Heart right ventricle (tissue), 16 donors: ENCODE measurements at regions not wholly inside any gene's neighbourhood (a gene's known extent, or its start where the extent isn't known, plus 50 kb on each side); places are given as distances from the start of the nearest gene placed in this dataset.

Source experiments
- ATAC-seq, 8 donors: fragments of 200-7000 bp; cut with Tn5 transposase; one replicate each; pipeline ENCODE4 v1.9.1; 2020; ENCODE audit warnings: mild to moderate bottlenecking in 8 of 8, moderate library complexity in 8 of 8, moderate number of reproducible peaks in 1 of 8
- DNase-seq, 2 donors: peaks; one replicate each; pipeline ENCODE4 v3.0.0-alpha.2; 2020
- H3K27ac ChIP-seq, 10 donors: fragments of 200-600 bp; sonication (generic) in 2 of 10; one replicate each; pipeline versions ENCODE4 v1.5.0 to v1.8.0; 2020 to 2022; ENCODE audit warnings: mild to moderate bottlenecking in 3 of 10
- H3K27me3 ChIP-seq, 7 donors: fragments of 200-600 bp; one replicate each; pipeline ENCODE4 v1.8.0; 2021 to 2022; ENCODE audit warnings: mild to moderate bottlenecking in 2 of 7
- H3K36me3 ChIP-seq, 9 donors: fragments of 200-600 bp; sonication (generic) in 1 of 9; one replicate each; pipeline versions ENCODE4 v1.5.0 to v1.8.0; 2020 to 2022; ENCODE audit warnings: mild to moderate bottlenecking in 2 of 9
- H3K4me1 ChIP-seq, 9 donors: fragments of 200-600 bp; sonication (generic) in 1 of 9; one replicate each; pipeline versions ENCODE4 v1.5.0 to v1.8.0; 2020 to 2022; ENCODE audit warnings: mild to moderate bottlenecking in 4 of 9
- H3K4me3 ChIP-seq, 10 donors: fragments of 200-600 bp; sonication (generic) in 2 of 10; one replicate each; pipeline versions ENCODE4 v1.5.0 to v1.8.0; 2020 to 2022; ENCODE audit warnings: mild to moderate bottlenecking in 7 of 10, moderate library complexity in 2 of 10
- H3K9me3 ChIP-seq, 11 donors: fragments of 200-600 bp in 10 of 11; sonication (generic) in 2 of 11; one replicate each; pipeline versions ENCODE4 v1.5.0 to v1.8.0; 2013 to 2022; ENCODE audit warnings: mild to moderate bottlenecking in 2 of 11, control low read depth in 1 of 11, moderate library complexity in 1 of 11
- CTCF ChIP-seq, 9 donors: fragments of 200-600 bp; sonication (generic) in 2 of 9; IDR thresholded peaks; one replicate each; pipeline versions ENCODE4 v1.5.0 to v1.8.0; 2021 to 2022; ENCODE audit warnings: antibody characterized with exemption in 9 of 9, mild to moderate bottlenecking in 5 of 9, moderate library complexity in 1 of 9
- WGBS, 2 donors: extraction: QIAGEN DNeasy Blood & Tissue Kit; methylation state at CpG; one replicate each; pipeline ENCODE4 v1.1.7; 2013; ENCODE audit warnings: inconsistent platforms in 1 of 2; 5-methylcytosine and 5-hydroxymethylcytosine counted together
- intact Hi-C, 10 donors: fragments of 100-400 bp; cut with DNase I; formaldehyde crosslinking; loops; one replicate each; pipeline versions ENCODE4 v1.11.1 to v1.14.2; 2022
- donor health status: Arrhythmogenic right ventricular cardiomyopathy.
- donor health status: ischemic (EF 13 %, LVEDD 7.1; RV severe dilation, severe dysfunction).
- donor health status: healthy with polysubstance abuse.
- donor health status: DM: no; HTN: yes; CAD: no.
- donor health status: DM: no; HTN: no; CAD: no.
- donor health status: ischemic (EF 25% LVEDD 6.9; RV normal size, moderate dysfunction).
- donor health status: ischemic (EF 25% LVEDD 5.7; RV mildly dilated, moderate dysfunction).
- donor health status: healthy.
- donor health status: DM: yes; HTN: yes; CAD: no.
- donor health status: Ischemic cardiomyopathy.
- donor health status: ischemic (EF 35%, LVEDD 5.7; RV mildly dilated, moderate dysfunction).
- donor health status: nonischemic (EF 11% LVEDD 7.7; RV severe dilation, severe dysfunction).
- donor health status: DM: yes; HTN: yes; CAD: no.
- donor health status: PGD.
- donor health status: ischemic (EF 29% LVEDD 5.4; RV normal size, mild dysfunction).
- donor health status: nonischemic (EF 23%, LVEDD 6.1; RV moderate dilation, normal function).

DNA sequence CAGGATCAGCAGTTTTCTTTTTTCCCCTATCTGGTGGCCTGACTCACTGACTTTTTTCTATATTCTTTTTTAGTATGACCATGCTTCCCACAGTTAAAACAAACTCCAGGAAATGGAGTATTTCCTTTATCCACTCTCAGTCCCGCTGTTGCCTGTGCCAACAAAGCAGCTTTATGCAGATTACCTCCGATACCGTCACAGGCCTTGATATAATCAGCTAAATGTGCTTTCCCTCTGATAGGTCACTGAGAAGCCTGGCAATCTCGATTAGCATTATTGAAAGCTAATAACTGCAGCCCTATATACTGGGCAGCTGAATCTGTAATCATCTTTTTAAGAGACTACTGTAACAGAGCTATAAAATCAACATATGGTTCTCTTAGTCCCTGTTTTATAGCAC, 243.6 kb downstream of the KIF21A start:
- Histone ChIP-seq H3K9me3 (peaks cover 0 to 27% (median 3%) of the 10 kb centered on the region in 11 donors), H3K36me3 (no peaks in the 10 kb centered on the region), H3K27me3 (no peaks in the 10 kb centered on the region), H3K27ac (no peak overlapping the region), H3K4me1 (no peaks in the 10 kb centered on the region), H3K4me3 (no peak overlapping the region)
- DNase-seq: no peak
- TF ChIP-seq CTCF (IDR thresholded peaks at IDR 0.05): no peak
- WGBS, 2 donors: 23 to 25% methylated on average over 4 of the region's 4 CpGs
- no peak for ATAC-seq
- intact Hi-C loops: no loop called here

DNA sequence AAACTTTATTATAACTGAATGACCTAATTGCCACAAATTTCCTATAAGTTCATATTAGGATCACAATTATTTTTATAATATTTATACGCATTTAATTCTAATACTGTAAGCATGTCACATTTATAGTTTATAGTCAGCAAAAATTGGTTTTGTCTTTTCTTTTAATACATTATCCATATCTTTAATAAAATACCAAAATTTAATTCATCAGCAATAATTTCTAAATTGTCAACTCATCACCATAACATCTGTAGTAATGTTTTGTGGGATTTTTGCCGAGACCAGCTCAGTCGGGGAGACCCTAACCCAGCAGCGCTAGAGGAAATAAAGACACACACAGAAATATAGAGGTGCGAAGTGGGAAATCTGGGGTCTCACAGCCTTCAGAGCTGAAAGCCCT, 254.2 kb downstream of the KIF21A start:
- Histone ChIP-seq H3K9me3 (no peaks in the 10 kb centered on the region), H3K36me3 (no peaks in the 10 kb centered on the region), H3K27ac (no peak overlapping the region), H3K4me3 (no peak overlapping the region), H3K27me3 (peaks cover 0 to 4% (median 0%) of the 10 kb centered on the region in 7 donors), H3K4me1 (no peaks in the 10 kb centered on the region)
- DNase-seq: no peak
- 93 to 94% methylated on average over 5 of the region's 5 CpGs for WGBS, 2 donors
- intact Hi-C loops: no loop called here
- no peak for ATAC-seq
- TF ChIP-seq CTCF (IDR thresholded peaks at IDR 0.05): no peak

GRCh38 chr12:39186744-39187143, 256.2 kb downstream of the KIF21A start:
- WGBS, 2 donors: 91 to 92% methylated on average over 11 of the region's 11 CpGs
- H3K4me1 ChIP-seq: no peaks in the 10 kb centered on the region
- no peak overlapping the region for H3K27ac ChIP-seq
- no peak for DNase-seq
- no peak for ATAC-seq
- no peak overlapping the region for H3K4me3 ChIP-seq
- H3K27me3 ChIP-seq: peaks cover 0 to 5% (median 0%) of the 10 kb centered on the region in 7 donors
- intact Hi-C loops: no loop called here
- H3K9me3 ChIP-seq: no peaks in the 10 kb centered on the region
- no peak for TF ChIP-seq CTCF (IDR thresholded peaks at IDR 0.05)
- H3K36me3 ChIP-seq: no peaks in the 10 kb centered on the region

GRCh38 chr12:39178837-39179236, 264.1 kb downstream of the KIF21A start:
- no peak for DNase-seq
- Histone ChIP-seq H3K27me3 (peaks cover 0 to 5% (median 0%) of the 10 kb centered on the region in 7 donors), H3K9me3 (no peaks in the 10 kb centered on the region), H3K27ac (no peak overlapping the region), H3K4me3 (no peak overlapping the region), H3K4me1 (no peaks in the 10 kb centered on the region), H3K36me3 (no peaks in the 10 kb centered on the region)
- ATAC-seq: no peak
- intact Hi-C loops: no loop called here
- WGBS, 2 donors: 68 to 70% methylated on average over 1 of the region's 1 CpG
- no peak for TF ChIP-seq CTCF (IDR thresholded peaks at IDR 0.05)

DNA sequence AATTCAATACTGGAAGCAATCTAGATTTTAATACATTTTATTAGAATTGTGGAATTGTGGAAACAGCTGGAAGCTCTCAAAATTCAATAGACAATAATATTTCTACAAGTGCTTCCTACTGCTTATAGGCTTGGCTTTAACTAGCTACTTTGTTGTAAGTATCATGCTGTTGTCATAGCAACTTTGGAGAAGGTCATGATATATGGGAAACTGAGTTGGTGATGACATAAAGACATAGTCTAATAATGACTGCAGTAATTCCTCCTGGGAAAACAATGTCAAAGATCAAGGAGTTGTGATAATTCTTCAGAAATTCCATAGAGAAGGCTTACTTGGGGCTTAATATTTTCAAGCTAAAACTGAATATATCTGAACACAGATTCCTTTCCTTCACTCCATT, 266.6 kb downstream of the KIF21A start:
- no peak for ATAC-seq
- H3K9me3 ChIP-seq: no peaks in the 10 kb centered on the region
- no peak overlapping the region for H3K4me3 ChIP-seq
- no peaks in the 10 kb centered on the region for H3K4me1 ChIP-seq
- TF ChIP-seq CTCF (IDR thresholded peaks at IDR 0.05): no peak
- no peak overlapping the region for H3K27ac ChIP-seq
- DNase-seq: no peak
- intact Hi-C loops: no loop called here
- H3K27me3 ChIP-seq: no peaks in the 10 kb centered on the region
- H3K36me3 ChIP-seq: no peaks in the 10 kb centered on the region
